ENCODE measurements at regions not wholly inside any gene's neighbourhood (a gene's known extent, or its start where the extent isn't known, plus 50 kb on each side); places are given as distances from the start of the nearest gene placed in this dataset.
"Not testable (repeated sequence)": the region's sequence is repeated elsewhere in the genome, so short reads cannot be mapped to it uniquely, and the experiment has no call there.

DNA sequence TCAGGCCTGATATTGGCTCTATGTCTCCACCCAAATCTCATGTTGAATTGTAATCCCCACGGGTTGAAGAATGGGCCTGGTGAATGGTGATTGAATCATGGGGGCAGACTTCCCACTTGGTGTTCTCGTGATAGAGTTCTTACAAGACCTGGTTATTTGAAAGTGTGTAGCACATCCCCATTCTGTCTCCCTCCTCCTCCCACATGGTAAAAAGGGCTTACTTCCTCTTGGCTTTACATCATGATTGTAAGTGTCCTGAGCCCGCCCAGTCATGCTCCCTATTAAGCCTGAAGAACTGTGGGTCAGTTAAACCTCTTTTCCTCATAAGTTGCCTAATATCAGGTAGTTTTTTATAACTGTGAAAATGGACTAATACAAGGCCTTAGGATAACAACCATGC, 158.8 kb upstream of the ZNG1F start:
- not testable (repeated sequence) for H3K27me3 Mint-ChIP-seq; H3K4me3 Mint-ChIP-seq; H3K27ac Mint-ChIP-seq (ENCODE audit: low read depth); DNase-seq (ENCODE audit: low spot score in 2 of 2); H3K4me1 Mint-ChIP-seq; H3K9me3 Mint-ChIP-seq; H3K36me3 Mint-ChIP-seq (ENCODE audit: insufficient read depth); ATAC-seq (replicated peaks; ENCODE audit: extremely low read depth, poor library complexity, severe bottlenecking)

DNA sequence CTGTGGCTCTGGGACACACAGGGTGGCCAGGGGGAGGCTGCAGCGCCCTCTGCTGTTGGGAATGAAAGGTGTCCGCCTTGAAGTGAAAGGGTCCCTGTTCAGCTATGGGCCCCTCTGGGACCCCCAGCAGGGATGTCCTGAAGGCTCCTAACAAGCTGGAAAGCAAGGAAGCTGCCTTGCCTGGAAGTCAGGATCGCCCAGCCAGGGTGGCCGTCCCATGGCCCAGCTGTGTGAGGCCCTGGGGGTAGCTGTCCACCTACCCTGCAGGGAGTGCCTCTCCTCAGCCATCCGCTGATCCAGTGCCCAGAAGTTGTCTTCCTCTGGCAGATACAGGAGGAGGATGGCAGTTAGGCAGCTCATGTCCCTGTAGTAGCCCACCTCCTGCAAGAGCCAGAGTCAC, 143.4 kb upstream of the ZNG1F start:
- H3K9me3 Mint-ChIP-seq; H3K36me3 Mint-ChIP-seq (ENCODE audit: insufficient read depth); H3K27me3 Mint-ChIP-seq; H3K4me3 Mint-ChIP-seq; H3K27ac Mint-ChIP-seq (ENCODE audit: low read depth); ATAC-seq (replicated peaks; ENCODE audit: extremely low read depth, poor library complexity, severe bottlenecking); H3K4me1 Mint-ChIP-seq; DNase-seq (ENCODE audit: low spot score in 2 of 2): not testable (repeated sequence)

DNA sequence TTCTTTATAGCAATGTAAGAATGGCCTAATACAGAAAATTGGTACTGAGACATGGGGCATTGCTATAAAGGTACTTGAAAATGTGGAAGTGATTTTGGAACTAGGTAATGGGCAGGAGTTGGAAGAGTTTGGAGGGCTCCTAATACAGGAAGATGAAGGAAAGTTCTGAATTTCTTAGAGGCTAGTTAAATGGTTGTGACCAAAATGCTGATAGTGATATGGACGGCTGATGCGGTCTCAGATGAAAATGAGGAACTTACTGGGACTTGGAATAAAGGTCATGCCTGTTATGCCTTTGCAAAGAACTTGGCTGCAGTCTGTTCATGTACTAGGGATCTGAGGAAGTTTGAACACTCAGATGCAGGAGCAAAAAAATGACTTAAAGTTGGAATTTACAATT, 132.2 kb upstream of the ZNG1F start:
- H3K9me3 Mint-ChIP-seq; H3K27ac Mint-ChIP-seq (ENCODE audit: low read depth); DNase-seq (ENCODE audit: low spot score in 2 of 2): not testable (repeated sequence)

DNA sequence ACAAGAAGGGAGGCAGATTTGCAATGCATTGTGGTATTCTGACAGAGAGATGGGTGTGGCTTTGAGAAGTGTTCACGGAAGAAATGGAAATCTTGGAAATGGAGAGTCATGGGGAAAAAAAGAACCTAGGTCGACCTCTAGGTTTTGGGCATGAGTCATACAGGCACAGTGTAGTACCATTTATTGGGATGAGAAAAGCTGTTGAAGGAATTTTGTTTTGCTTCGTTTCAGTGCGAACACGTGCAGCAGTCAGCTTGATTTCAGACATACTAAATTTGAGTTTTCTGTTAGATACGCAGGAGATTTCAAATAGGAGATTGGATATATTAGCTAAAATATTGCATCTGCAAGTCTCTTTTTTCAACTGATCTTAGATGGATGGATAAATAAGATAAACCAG, 119.8 kb upstream of the ZNG1F start:
- not testable (repeated sequence) for H3K36me3 Mint-ChIP-seq (ENCODE audit: insufficient read depth); H3K4me3 Mint-ChIP-seq; H3K4me1 Mint-ChIP-seq; DNase-seq (ENCODE audit: low spot score in 2 of 2); ATAC-seq (replicated peaks; ENCODE audit: extremely low read depth, poor library complexity, severe bottlenecking); H3K27ac Mint-ChIP-seq (ENCODE audit: low read depth); H3K9me3 Mint-ChIP-seq
- peaks cover 21% of the 10 kb centered on the region for H3K27me3 Mint-ChIP-seq

More for the DNA sequence above, 132.2 kb upstream of the ZNG1F start:
- not testable (repeated sequence) for H3K36me3 Mint-ChIP-seq (ENCODE audit: insufficient read depth); H3K4me3 Mint-ChIP-seq; H3K27me3 Mint-ChIP-seq; H3K4me1 Mint-ChIP-seq; ATAC-seq (replicated peaks; ENCODE audit: extremely low read depth, poor library complexity, severe bottlenecking)

DNA sequence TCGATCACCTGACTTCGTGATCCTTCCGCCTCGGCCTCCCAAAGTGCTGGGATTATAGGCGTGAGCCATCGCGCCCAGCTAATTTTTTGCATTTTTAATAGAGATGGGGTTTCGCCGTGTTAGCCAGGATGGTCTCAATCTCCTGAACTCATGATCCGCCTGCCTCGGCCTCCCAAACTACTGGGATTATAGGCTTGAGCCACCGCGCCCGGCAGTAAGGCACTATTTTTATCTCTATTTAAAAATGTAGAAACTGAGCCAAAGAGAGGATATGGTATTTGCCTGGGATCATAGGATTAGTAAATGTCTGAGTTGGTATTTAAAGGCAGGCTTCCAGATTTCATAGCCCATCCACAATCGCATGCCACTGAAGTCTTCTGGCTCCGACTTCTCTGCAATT, 96.6 kb upstream of the ZNG1F start:
- H3K9me3 Mint-ChIP-seq; DNase-seq (ENCODE audit: low spot score in 2 of 2); H3K36me3 Mint-ChIP-seq (ENCODE audit: insufficient read depth); H3K4me1 Mint-ChIP-seq; H3K27me3 Mint-ChIP-seq; ATAC-seq (replicated peaks; ENCODE audit: extremely low read depth, poor library complexity, severe bottlenecking); H3K27ac Mint-ChIP-seq (ENCODE audit: low read depth); H3K4me3 Mint-ChIP-seq: not testable (repeated sequence)

DNA sequence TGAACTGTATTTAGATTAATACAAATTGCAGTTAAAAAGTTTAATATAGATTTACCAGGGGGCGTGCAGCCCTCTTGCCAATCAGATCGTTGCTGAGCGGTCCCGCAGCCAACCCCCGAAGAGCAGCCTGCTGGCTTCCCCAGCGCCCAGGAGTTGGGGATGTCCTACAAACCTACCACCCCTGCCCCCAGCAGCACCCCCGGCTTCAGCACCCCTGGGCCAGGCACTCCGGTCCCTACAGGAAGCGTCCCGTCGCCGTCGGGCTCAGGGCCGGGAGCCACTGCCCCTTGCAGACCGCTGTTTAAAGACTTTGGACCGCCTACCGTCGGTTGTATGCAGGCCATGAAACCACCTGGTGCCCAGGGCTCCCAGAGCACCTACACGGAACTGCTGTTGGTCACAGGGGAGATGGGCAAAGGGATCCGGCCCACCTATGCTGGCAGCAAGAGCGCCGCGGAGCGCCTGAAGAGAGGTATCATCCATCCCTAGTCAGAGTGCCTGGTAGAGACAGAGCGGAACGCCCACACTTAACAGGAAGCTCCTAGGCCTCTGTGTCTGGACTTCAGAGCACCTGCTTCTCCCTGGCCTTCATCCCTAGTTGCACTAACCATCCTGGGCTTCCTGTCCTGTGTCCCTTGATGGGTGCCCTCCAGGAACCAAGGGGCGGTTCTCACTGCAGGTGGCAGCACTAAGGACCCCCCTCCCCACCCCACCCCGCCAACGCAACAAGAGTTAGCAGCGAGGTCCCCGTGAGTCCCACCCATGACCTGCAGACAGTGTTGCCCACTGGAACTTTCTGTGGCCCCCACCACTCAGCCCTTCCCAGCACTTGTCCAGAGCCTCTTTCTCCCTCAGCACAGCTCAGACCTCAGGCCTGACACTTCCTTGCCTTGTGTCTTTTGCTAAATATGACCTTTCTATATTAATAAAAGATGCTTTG, 91.5 kb upstream of the ZNG1F start:
- H3K36me3 Mint-ChIP-seq (ENCODE audit: insufficient read depth) = not testable (repeated sequence)

DNA sequence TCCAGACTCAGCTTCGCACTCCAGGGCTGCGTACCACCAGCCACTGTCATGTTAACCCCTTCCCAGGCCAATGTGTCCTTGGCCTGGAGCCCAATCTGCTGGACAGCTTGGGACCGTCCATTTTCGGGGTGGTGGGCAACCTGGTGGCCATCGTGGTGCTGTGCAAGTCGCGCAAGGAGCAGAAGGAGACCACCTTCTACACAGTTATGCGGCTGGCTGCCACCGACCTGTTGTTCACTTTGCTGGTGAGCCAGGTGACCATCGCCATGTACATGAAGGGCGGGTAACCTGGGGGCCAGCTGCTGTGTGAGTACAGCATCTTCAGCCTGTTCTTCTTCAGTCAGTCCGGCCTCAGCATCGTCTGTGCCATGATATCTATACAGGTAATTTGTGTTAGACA, 90.3 kb upstream of the ZNG1F start:
- DNase-seq (ENCODE audit: low spot score in 2 of 2); H3K9me3 Mint-ChIP-seq; H3K27me3 Mint-ChIP-seq; H3K36me3 Mint-ChIP-seq (ENCODE audit: insufficient read depth); H3K4me1 Mint-ChIP-seq; H3K4me3 Mint-ChIP-seq; ATAC-seq (replicated peaks; ENCODE audit: extremely low read depth, poor library complexity, severe bottlenecking); H3K27ac Mint-ChIP-seq (ENCODE audit: low read depth): not testable (repeated sequence)

More for the DNA sequence above, 91.5 kb upstream of the ZNG1F start:
- not testable (repeated sequence) for H3K27ac Mint-ChIP-seq (ENCODE audit: low read depth); DNase-seq (ENCODE audit: low spot score in 2 of 2); H3K9me3 Mint-ChIP-seq; H3K4me3 Mint-ChIP-seq; H3K27me3 Mint-ChIP-seq; H3K4me1 Mint-ChIP-seq
- ATAC-seq (replicated peaks; ENCODE audit: extremely low read depth, poor library complexity, severe bottlenecking) = peak; percentile 36

DNA sequence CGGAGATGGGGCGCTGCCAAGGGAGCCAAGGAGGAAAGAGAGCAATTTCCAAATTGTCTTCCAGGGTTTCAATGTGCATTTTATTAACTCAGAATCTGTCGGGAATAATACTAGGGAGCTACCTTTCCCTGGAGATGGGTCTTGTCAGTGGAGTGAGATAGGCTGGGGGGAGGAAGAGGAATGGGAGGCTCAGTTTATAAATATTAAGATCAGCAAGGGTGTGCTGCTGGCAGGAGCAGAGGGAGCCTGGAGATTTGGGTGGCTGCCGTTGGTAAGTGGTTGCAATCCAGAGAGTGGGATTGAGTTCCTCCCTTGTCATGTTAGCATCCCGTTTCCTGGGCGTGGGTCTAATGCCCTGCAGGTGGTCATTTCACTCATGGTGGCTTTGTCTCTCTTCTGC, 89.9 kb upstream of the ZNG1F start:
- not testable (repeated sequence) for H3K27me3 Mint-ChIP-seq; H3K27ac Mint-ChIP-seq (ENCODE audit: low read depth); ATAC-seq (replicated peaks; ENCODE audit: extremely low read depth, poor library complexity, severe bottlenecking); H3K4me1 Mint-ChIP-seq; DNase-seq (ENCODE audit: low spot score in 2 of 2); H3K36me3 Mint-ChIP-seq (ENCODE audit: insufficient read depth); H3K4me3 Mint-ChIP-seq; H3K9me3 Mint-ChIP-seq

DNA sequence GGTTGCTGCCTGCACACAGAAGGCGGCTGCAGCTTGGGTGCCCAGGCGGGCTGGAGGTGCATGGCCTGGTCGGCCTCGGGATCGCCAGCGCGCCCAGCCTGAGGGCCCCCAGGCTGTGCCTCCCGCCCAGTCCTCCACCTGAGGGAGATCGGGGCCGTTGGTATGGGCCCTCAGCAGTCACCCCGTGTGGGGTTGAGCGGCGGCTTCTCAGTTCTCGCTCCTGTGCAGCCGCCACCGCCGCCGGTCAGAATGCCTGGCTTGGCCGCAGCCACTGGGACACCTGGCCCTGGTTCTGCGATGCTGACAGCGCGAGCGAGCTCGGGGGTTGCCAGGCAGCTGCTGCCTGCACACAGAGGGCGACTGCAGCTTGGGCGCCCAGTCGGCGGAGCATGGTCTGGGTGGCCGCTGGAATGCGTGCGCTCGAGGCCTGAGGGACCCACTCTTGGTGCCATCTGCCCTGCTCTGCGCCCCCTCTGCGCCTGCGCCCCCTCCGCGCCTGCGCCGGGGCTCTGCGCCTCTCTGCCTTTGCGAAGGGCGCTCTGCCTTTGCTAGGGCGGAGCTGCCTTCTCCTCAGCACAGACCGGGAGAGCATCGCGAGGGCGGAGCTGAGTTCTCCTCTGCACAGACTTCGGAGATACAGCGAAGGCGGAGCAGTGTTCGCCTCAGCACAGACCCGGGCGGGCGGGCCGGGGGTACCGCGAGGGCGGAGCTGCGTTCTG, 84.6 kb upstream of the ZNG1F start:
- not testable (repeated sequence) for H3K27me3 Mint-ChIP-seq; H3K4me1 Mint-ChIP-seq; H3K36me3 Mint-ChIP-seq (ENCODE audit: insufficient read depth); H3K27ac Mint-ChIP-seq (ENCODE audit: low read depth); H3K9me3 Mint-ChIP-seq
- peak; percentile 50 to 67 for DNase-seq (ENCODE audit: low spot score in 2 of 2)
- peak overlapping the region; percentile 66 for H3K4me3 Mint-ChIP-seq
- peak; percentile 100 for ATAC-seq (replicated peaks; ENCODE audit: extremely low read depth, poor library complexity, severe bottlenecking)

DNA sequence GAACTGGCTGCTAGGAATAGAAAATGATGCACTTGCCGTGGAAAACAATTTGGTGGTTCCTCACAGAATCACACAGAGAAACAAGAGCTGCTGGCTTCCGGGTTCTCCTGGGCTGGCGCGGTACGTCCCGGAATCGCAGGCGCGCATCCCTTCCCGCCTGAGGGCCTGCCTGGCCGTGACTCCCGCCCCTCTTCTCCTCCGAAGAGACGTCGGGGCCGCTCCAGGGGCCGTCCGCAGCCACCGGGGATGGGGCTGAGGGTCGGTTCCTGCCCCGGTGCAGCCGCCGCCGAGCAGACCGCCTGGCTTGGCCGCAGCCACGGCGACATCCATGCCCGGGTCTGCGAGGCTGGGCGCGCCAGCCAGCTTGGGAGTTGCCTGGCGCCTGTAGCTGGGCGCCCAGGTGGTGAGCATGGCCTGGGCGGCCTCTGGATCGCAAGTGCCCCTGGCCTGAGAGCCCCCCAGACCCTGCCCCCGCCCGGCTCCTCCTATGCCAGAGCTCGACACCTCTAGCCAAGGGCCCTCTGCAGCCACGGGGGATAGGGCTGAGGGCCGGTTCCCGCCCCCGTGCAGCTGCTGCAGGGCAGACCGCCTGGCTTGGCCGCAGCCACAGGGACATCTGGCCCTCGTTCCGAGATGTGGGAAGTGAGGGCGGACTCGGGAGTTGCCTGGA, 83.9 kb upstream of the ZNG1F start:
- H3K27me3 Mint-ChIP-seq; H3K27ac Mint-ChIP-seq (ENCODE audit: low read depth); H3K4me1 Mint-ChIP-seq; H3K36me3 Mint-ChIP-seq (ENCODE audit: insufficient read depth); H3K4me3 Mint-ChIP-seq; H3K9me3 Mint-ChIP-seq: not testable (repeated sequence)
- ATAC-seq (replicated peaks; ENCODE audit: extremely low read depth, poor library complexity, severe bottlenecking) (peak; percentile 7), DNase-seq (ENCODE audit: low spot score in 2 of 2) (peak; percentile 28 to 38)

DNA sequence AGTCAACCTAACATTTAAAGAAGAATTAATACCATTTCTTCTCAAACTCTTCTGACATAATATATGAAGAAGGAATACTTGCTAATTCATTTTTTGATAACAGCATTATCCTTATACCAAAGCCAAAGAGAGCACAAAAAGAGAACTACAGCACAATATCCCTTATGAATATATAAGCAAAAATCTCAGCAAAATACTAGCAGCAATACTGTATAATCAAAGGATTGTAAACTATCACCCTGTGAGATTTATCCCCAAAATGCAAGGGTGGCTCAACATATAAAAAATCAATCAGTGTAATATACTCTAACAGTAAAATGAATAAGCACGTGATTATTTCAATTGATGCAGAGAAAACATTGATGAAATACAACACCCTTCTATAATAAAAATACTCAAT, 81.9 kb upstream of the ZNG1F start:
- not testable (repeated sequence) for H3K4me3 Mint-ChIP-seq; H3K36me3 Mint-ChIP-seq (ENCODE audit: insufficient read depth); ATAC-seq (replicated peaks; ENCODE audit: extremely low read depth, poor library complexity, severe bottlenecking); H3K4me1 Mint-ChIP-seq; DNase-seq (ENCODE audit: low spot score in 2 of 2); H3K27me3 Mint-ChIP-seq; H3K27ac Mint-ChIP-seq (ENCODE audit: low read depth); H3K9me3 Mint-ChIP-seq

DNA sequence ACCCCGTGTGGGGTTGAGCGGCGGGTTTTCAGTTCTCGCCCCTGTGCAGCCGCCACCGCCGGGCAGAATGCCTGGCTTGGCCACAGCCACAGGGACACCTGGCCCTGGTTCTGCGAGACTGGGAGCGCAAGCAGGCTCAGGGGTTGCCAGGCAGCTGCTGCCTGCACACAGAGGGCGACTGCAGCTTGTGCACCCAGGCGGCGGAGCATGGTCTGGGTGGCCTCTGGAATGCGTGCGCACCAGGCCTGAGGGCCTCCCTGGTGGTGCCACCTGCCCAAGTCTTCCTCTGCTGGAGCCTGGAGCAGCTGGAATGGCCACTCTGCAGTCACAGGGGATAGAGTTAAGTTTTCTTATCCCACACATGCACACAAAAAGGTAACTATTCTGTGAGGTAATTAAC, 80.4 kb upstream of the ZNG1F start:
- not testable (repeated sequence) for H3K36me3 Mint-ChIP-seq (ENCODE audit: insufficient read depth); H3K27ac Mint-ChIP-seq (ENCODE audit: low read depth); ATAC-seq (replicated peaks; ENCODE audit: extremely low read depth, poor library complexity, severe bottlenecking); DNase-seq (ENCODE audit: low spot score in 2 of 2); H3K4me1 Mint-ChIP-seq; H3K9me3 Mint-ChIP-seq; H3K4me3 Mint-ChIP-seq; H3K27me3 Mint-ChIP-seq

Data from central memory CD8-positive, alpha-beta T cell (primary cell).